NCI-H1436 (cell line): ENCODE measurements at regions not wholly inside any gene's neighbourhood (a gene's known extent, or its start where the extent isn't known, plus 50 kb on each side); places are given as distances from the start of the nearest gene placed in this dataset.

Source experiments
- DNase-seq: peaks from one replicate; lab custom pipeline; 2025; lab: John Stamatoyannopoulos, UW

GRCh38 chr10:131674130-131674529 lies 226.7 kb upstream of the PPP2R2D start:
- no peak for DNase-seq

GRCh38 chr10:131675104-131675503 lies 225.7 kb upstream of the PPP2R2D start:
- no peak for DNase-seq

- DNase-seq = no peak
These were observed 224.6 kb upstream of the PPP2R2D start for GRCh38 chr10:131676046-131676799.

GRCh38 chr10:131676800-131677421 lies 223.9 kb upstream of the PPP2R2D start:
- DNase-seq = no peak

GRCh38 chr10:131677671-131678070 lies 223.1 kb upstream of the PPP2R2D start:
- no peak for DNase-seq

- DNase-seq = no peak
These were observed 222.6 kb upstream of the PPP2R2D start for GRCh38 chr10:131678171-131678570.

GRCh38 chr10:131678613-131679012 lies 222.2 kb upstream of the PPP2R2D start:
- DNase-seq = no peak

- no peak for DNase-seq
These were observed 220.9 kb upstream of the PPP2R2D start for GRCh38 chr10:131679926-131680325.

GRCh38 chr10:131681122-131681521 lies 219.7 kb upstream of the PPP2R2D start:
- DNase-seq = no peak

GRCh38 chr10:131681656-131682055 lies 219.2 kb upstream of the PPP2R2D start:
- no peak for DNase-seq

- DNase-seq = no peak
These were observed 218.4 kb upstream of the PPP2R2D start for GRCh38 chr10:131682271-131682962.

- DNase-seq = no peak
These were observed 217.4 kb upstream of the PPP2R2D start for GRCh38 chr10:131683281-131683861.

GRCh38 chr10:131683941-131684340 lies 216.9 kb upstream of the PPP2R2D start:
- DNase-seq = no peak

GRCh38 chr10:131685007-131685406 lies 215.8 kb upstream of the PPP2R2D start:
- DNase-seq = no peak

GRCh38 chr10:131685576-131685975 lies 215.2 kb upstream of the PPP2R2D start:
- no peak for DNase-seq

GRCh38 chr10:131686781-131687420 lies 213.9 kb upstream of the PPP2R2D start:
- DNase-seq = no peak

GRCh38 chr10:131688304-131688703 lies 212.5 kb upstream of the PPP2R2D start:
- DNase-seq = no peak

- no peak for DNase-seq
These were observed 211.8 kb upstream of the PPP2R2D start for GRCh38 chr10:131689016-131689415.

- DNase-seq = no peak
These were observed 211.3 kb upstream of the PPP2R2D start for GRCh38 chr10:131689486-131689885.

GRCh38 chr10:131689954-131690757 lies 210.7 kb upstream of the PPP2R2D start:
- no peak for DNase-seq

GRCh38 chr10:131690805-131691239 lies 210.0 kb upstream of the PPP2R2D start:
- no peak for DNase-seq
